ENCODE measurements at regions not wholly inside any gene's neighbourhood (a gene's known extent, or its start where the extent isn't known, plus 50 kb on each side); places are given as distances from the start of the nearest gene placed in this dataset.
"Not testable (repeated sequence)": the region's sequence is repeated elsewhere in the genome, so short reads cannot be mapped to it uniquely, and the experiment has no call there.

GRCh38 chr2:87199228-87199627, 177.6 kb upstream of the PLGLB1 start:
- not testable (repeated sequence) for TF ChIP-seq CTCF (conservative IDR thresholded peaks at IDR 0.05; ENCODE audit: low read depth, low read length); EZH2 (IDR thresholded peaks at IDR 0.05; ENCODE audit: low read length, unreplicated experiment)

Data from PC-3 (cell line).